ENCODE measurements at regions not wholly inside any gene's neighbourhood (a gene's known extent, or its start where the extent isn't known, plus 50 kb on each side); places are given as distances from the start of the nearest gene placed in this dataset.

DNA sequence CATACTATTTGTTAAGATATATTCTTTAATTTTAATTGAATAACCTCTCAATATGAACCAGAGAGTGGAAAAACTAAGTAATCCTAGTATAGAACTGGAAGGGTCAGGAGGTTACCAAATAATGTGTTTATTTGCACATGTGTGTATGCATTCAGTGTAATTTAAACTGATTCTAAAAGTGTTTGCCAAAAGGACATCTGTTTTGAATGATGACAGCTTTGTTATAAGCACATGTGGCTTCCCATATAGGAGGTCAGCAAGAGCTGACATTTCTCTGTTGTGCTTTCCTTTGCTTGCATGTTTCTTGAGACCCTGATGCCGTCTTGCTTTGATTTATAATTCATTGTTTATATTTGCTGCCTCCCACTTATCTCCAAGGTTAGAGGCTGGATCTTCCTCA lies 383.4 kb downstream of the BRINP1 start:
- Mint-ChIP-seq H3K4me1 (ENCODE audit: low read depth) (no peaks in the 10 kb centered on the region), H3K27ac (no peak overlapping the region), H3K27me3 (peaks cover 1% of the 10 kb centered on the region), H3K9me3 (ENCODE audit: low read depth) (peaks cover 9% of the 10 kb centered on the region), H3K36me3 (no peaks in the 10 kb centered on the region), H3K4me3 (no peak overlapping the region)

DNA sequence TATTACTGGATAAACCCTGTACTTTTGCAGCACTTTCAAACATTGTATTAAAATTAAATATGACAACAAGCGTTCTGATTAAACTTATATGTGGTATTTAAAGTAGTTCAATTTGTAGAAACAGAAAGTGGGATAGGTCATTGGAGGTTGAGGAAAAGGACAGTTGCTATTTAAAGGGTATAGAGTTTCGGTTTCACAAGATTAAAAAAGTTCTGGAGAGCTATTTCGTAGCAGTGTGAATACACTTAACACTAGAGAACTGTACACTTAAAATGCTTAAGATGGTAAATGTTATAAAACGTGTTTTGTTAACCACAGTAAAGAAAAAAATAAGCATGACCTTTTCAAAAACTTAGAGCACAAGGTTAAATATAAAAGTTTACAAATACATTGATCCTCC lies 382.1 kb downstream of the BRINP1 start:
- peaks cover 1% of the 10 kb centered on the region for H3K27me3 Mint-ChIP-seq
- no peaks in the 10 kb centered on the region for H3K36me3 Mint-ChIP-seq
- no peak overlapping the region for H3K4me3 Mint-ChIP-seq
- peaks cover 9% of the 10 kb centered on the region for H3K9me3 Mint-ChIP-seq (ENCODE audit: low read depth)
- H3K27ac Mint-ChIP-seq: no peak overlapping the region
- H3K4me1 Mint-ChIP-seq (ENCODE audit: low read depth): no peaks in the 10 kb centered on the region

GRCh38 chr9:118990949-118991348 lies 378.3 kb downstream of the BRINP1 start:
- H3K9me3 Mint-ChIP-seq (ENCODE audit: low read depth): peaks cover 9% of the 10 kb centered on the region
- H3K4me3 Mint-ChIP-seq: no peak overlapping the region
- H3K27ac Mint-ChIP-seq: no peak overlapping the region
- H3K4me1 Mint-ChIP-seq (ENCODE audit: low read depth): no peaks in the 10 kb centered on the region
- H3K36me3 Mint-ChIP-seq: no peaks in the 10 kb centered on the region
- H3K27me3 Mint-ChIP-seq: no peaks in the 10 kb centered on the region

DNA sequence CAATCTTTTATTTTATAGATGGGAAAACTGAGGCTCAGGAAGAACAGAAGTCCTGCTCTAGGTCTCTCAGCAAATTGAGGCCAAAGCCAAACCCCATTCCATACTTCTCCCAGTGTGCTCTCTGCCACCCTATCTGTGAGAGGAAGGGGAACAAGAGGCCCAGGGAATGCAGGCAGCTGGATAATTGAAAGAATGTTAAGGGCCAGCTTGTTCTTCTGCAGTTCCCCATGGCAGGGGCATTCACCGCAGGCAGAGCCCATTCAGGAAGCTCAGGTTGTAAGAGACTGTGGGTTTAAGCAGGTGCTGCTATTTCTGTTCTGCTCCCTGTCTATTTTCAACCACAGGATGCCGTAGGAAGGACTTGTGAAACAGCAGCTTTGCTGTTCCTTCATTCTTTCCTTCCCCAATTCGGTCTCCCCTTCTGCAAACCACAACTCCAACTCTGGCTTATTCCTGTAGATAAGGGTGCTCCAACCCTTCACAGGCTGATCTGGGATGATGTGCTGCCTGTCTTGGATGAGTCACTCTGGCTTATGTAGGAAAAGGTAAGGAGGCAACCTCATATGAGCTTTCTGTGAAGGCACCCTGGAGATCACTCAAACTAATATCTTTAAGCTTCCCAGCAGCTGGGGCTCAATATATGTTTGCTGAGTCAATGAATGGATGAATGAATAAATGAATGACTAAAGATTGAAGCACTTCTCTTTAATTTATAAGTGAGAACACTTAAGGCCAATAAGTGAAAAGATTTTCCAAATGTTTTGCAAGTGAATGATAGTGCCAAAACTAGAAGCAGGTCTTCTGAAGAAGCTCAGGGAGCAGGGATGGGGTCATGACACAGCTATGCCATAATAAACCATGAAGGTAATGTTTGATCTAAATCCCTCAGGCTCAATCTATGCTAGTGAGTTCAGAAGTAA lies 377.6 kb downstream of the BRINP1 start:
- no peak overlapping the region for H3K27ac Mint-ChIP-seq
- H3K4me1 Mint-ChIP-seq (ENCODE audit: low read depth): no peaks in the 10 kb centered on the region
- H3K4me3 Mint-ChIP-seq: no peak overlapping the region
- H3K9me3 Mint-ChIP-seq (ENCODE audit: low read depth): peaks cover 9% of the 10 kb centered on the region
- no peaks in the 10 kb centered on the region for H3K36me3 Mint-ChIP-seq
- no peaks in the 10 kb centered on the region for H3K27me3 Mint-ChIP-seq

DNA sequence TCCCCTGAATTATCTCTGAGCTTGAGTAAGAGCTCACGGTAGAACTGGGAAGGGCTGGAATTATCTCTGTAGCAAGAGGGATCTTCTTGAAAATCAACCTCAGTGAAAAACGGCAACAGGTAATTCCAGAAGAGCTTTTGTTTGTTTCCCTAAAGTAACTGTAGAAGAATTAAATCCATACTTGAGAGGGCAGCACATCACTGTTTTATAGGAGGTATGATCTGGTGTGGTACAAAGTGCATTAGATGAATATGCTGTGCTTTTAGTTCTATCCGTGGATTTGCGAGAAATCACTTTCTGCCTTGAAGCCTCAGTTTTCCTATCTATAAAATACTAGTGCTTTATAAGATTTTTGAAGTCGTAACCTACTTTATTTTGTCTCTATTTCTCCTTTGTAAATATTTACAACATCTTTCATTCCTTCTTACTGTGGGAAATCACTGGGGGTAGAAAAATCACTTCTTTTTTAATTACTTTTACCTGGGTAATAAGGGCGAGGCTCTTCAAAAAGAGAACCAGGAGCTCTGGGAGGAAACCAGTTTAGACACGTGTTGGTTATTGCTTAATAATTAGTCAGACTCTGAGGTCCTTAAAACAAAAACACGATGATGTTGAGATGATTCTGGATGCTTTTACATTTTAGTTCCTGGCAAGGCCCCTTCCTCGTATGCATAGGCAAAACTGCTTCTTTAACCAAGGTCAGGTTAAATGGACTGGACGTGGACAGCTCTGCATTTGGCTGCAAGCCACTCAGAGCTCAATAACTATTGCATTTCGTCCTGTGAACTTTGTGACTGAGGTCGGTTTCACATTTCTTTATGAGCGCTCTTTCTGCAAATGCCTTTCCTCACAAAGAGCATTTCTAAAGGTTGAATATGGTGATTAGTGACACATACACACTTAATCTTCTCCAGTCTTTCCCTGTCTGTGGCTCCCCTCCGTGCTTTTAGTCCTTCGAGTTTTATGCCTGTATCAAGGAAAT lies 376.1 kb downstream of the BRINP1 start:
- Mint-ChIP-seq H3K4me1 (ENCODE audit: low read depth) (no peaks in the 10 kb centered on the region), H3K4me3 (no peak overlapping the region), H3K9me3 (ENCODE audit: low read depth) (peaks cover 9% of the 10 kb centered on the region), H3K27me3 (no peaks in the 10 kb centered on the region), H3K36me3 (no peaks in the 10 kb centered on the region), H3K27ac (no peak overlapping the region)

DNA sequence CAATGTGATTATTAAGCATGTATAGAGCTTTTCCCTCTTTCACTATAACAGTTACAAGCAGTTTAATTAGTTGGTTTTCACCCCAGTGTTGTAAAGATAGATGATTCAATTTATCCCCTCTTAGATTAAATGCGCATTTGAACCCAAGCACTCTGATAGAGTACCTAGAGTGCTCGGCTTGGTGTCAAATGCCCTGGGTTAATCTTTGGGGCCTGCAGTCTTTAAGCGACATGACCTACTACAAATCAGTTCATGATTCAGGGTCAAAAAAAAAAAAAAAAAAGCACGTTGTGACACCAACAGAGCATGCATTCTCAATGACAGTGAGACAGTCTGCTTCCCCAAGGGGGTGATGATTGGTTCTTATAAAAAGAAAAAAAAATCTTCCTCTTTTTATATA lies 375.3 kb downstream of the BRINP1 start:
- Mint-ChIP-seq H3K27me3 (no peaks in the 10 kb centered on the region), H3K4me3 (no peak overlapping the region), H3K9me3 (ENCODE audit: low read depth) (peaks cover 9% of the 10 kb centered on the region), H3K4me1 (ENCODE audit: low read depth) (no peaks in the 10 kb centered on the region), H3K36me3 (no peaks in the 10 kb centered on the region), H3K27ac (no peak overlapping the region)

- H3K4me3 Mint-ChIP-seq: no peak overlapping the region
- no peaks in the 10 kb centered on the region for H3K4me1 Mint-ChIP-seq (ENCODE audit: low read depth)
- H3K36me3 Mint-ChIP-seq: no peaks in the 10 kb centered on the region
- H3K27me3 Mint-ChIP-seq: peaks cover 2% of the 10 kb centered on the region
- no peak overlapping the region for H3K27ac Mint-ChIP-seq
- peaks cover 1% of the 10 kb centered on the region for H3K9me3 Mint-ChIP-seq (ENCODE audit: low read depth)
Observed at GRCh38 chr9:119002491-119002890, 366.7 kb downstream of the BRINP1 start.

DNA sequence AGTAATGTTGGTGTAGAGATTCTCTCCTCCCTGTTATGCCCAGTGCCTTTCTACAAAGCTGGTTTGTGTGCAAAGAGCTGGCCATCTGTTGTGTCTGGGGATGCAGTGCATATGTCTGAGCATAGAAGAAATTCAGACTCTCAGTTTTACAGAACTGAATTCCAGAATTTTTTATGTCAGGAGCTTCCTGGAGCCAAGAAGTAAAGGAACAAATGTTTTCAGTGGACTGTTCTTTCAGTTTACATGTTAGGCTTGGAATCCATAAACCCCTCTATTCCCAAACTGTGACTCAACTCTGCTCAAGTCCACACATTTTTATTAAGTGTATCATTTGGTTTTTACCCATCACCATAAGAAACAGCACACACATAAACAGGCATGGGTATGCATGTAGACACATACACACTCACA lies 366.0 kb downstream of the BRINP1 start:
- no peaks in the 10 kb centered on the region for H3K4me1 Mint-ChIP-seq (ENCODE audit: low read depth)
- H3K27ac Mint-ChIP-seq: no peak overlapping the region
- no peaks in the 10 kb centered on the region for H3K36me3 Mint-ChIP-seq

DNA sequence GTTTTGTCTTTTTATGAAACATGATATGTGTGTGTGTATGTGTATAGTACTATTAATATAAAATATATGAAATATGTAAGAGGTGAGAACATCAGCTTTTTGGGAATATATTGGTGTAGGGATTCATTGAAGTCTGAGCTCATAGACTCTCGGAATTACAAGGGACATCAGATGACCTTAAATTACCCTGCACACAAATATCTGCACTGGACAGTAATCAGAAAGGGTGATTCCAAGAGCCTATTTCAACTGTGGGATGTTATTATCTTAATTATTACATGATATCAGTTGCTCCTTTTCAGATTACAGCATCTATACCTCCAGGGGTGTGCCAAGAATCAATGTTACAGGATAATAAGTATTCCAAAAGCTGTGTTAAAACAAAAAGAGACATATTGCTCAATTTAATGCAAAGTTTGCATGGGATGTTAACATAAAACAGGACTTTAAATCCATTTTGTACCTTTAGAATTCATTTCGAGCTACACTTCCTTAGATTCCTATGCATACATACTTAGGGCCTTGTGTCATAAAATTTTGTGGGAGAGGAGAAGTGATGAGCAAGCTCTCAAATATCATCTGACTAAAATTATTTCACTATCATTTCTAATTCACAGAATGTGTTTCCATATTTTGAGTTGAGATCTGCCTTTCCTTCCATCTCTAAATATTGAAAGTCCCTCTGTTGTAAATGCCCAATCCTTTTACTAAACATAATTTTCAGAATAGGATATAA lies 365.2 kb downstream of the BRINP1 start:
- H3K9me3 Mint-ChIP-seq (ENCODE audit: low read depth): peaks cover 4% of the 10 kb centered on the region
- H3K4me3 Mint-ChIP-seq: no peak overlapping the region
- H3K27me3 Mint-ChIP-seq: peaks cover 2% of the 10 kb centered on the region
- H3K4me1 Mint-ChIP-seq (ENCODE audit: low read depth): no peaks in the 10 kb centered on the region
- H3K27ac Mint-ChIP-seq: no peak overlapping the region
- no peaks in the 10 kb centered on the region for H3K36me3 Mint-ChIP-seq

More for the DNA sequence above, 366.0 kb downstream of the BRINP1 start:
- H3K4me3 Mint-ChIP-seq: no peak overlapping the region
- peaks cover 4% of the 10 kb centered on the region for H3K9me3 Mint-ChIP-seq (ENCODE audit: low read depth)
- peaks cover 2% of the 10 kb centered on the region for H3K27me3 Mint-ChIP-seq

DNA sequence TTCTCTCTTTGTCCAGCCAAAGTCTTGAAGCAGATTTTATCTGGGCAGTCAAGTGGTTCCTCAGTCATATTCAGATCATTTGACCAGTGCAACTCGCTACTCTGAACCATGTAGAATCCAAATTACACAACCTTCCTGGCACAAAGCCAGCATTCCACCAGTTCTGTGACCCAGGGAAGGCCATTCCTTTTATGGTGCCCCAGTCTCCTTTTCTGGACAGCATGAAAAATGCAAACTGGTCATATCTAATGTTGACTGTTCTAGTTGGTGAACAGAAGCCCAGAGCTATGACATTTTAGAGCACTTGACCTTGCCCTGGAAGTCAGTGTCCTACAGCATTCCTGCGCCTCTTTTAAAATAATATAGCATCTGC lies 364.6 kb downstream of the BRINP1 start:
- Mint-ChIP-seq H3K4me1 (ENCODE audit: low read depth) (no peaks in the 10 kb centered on the region), H3K36me3 (no peaks in the 10 kb centered on the region), H3K27ac (no peak overlapping the region), H3K27me3 (peaks cover 2% of the 10 kb centered on the region), H3K4me3 (no peak overlapping the region), H3K9me3 (ENCODE audit: low read depth) (peaks cover 4% of the 10 kb centered on the region)

GRCh38 chr9:119005162-119005561 lies 364.1 kb downstream of the BRINP1 start:
- no peaks in the 10 kb centered on the region for H3K4me1 Mint-ChIP-seq (ENCODE audit: low read depth)

GRCh38 chr9:119009249-119009648 lies 360.0 kb downstream of the BRINP1 start:
- Mint-ChIP-seq H3K36me3 (no peaks in the 10 kb centered on the region), H3K4me1 (ENCODE audit: low read depth) (no peaks in the 10 kb centered on the region), H3K27me3 (peaks cover 1% of the 10 kb centered on the region), H3K27ac (no peak overlapping the region), H3K9me3 (ENCODE audit: low read depth) (peaks cover 4% of the 10 kb centered on the region), H3K4me3 (no peak overlapping the region)

More at GRCh38 chr9:119005162-119005561, 364.1 kb downstream of the BRINP1 start:
- H3K9me3 Mint-ChIP-seq (ENCODE audit: low read depth): peaks cover 4% of the 10 kb centered on the region
- peaks cover 2% of the 10 kb centered on the region for H3K27me3 Mint-ChIP-seq
- H3K4me3 Mint-ChIP-seq: no peak overlapping the region
- H3K36me3 Mint-ChIP-seq: no peaks in the 10 kb centered on the region
- H3K27ac Mint-ChIP-seq: no peak overlapping the region

- H3K9me3 Mint-ChIP-seq (ENCODE audit: low read depth): no peaks in the 10 kb centered on the region
- H3K27me3 Mint-ChIP-seq: no peaks in the 10 kb centered on the region
- no peaks in the 10 kb centered on the region for H3K36me3 Mint-ChIP-seq
- H3K4me3 Mint-ChIP-seq: no peak overlapping the region
- no peaks in the 10 kb centered on the region for H3K4me1 Mint-ChIP-seq (ENCODE audit: low read depth)
- H3K27ac Mint-ChIP-seq: no peak overlapping the region
Observed at GRCh38 chr9:119020284-119020683, 349.0 kb downstream of the BRINP1 start.

- Mint-ChIP-seq H3K4me3 (no peak overlapping the region), H3K27ac (no peak overlapping the region), H3K4me1 (ENCODE audit: low read depth) (no peaks in the 10 kb centered on the region), H3K36me3 (no peaks in the 10 kb centered on the region), H3K9me3 (ENCODE audit: low read depth) (no peaks in the 10 kb centered on the region), H3K27me3 (no peaks in the 10 kb centered on the region)
Observed at GRCh38 chr9:119020730-119021333, 348.4 kb downstream of the BRINP1 start.
